Endodermal cell (in vitro differentiated cells): ENCODE measurements at regions not wholly inside any gene's neighbourhood (a gene's known extent, or its start where the extent isn't known, plus 50 kb on each side); places are given as distances from the start of the nearest gene placed in this dataset.

Experiments
- DNase-seq: peaks from one replicate; pipeline ENCODE4 v3.0.0-alpha.2; 2017
- H3K27ac ChIP-seq: 2 replicates; pipeline ENCODE4 v1.5.1; 2013; ENCODE audit warnings: mild to moderate bottlenecking, low read depth, low read length, moderate library complexity
- H3K27me3 ChIP-seq: 2 replicates; pipeline ENCODE4 v1.6.1; 2013; ENCODE audit warnings: mild to moderate bottlenecking, low read length, moderate library complexity; ENCODE audit not compliant: insufficient read depth, control insufficient read depth, poor library complexity, severe bottlenecking
- H3K36me3 ChIP-seq: 2 replicates; pipeline ENCODE4 v1.7.0; 2013; ENCODE audit warnings: mild to moderate bottlenecking, low read length, moderate library complexity; ENCODE audit not compliant: control insufficient read depth, insufficient read depth
- H3K4me1 ChIP-seq: one replicate; pipeline ENCODE4 v1.7.0; 2013; ENCODE audit warnings: low read length; ENCODE audit not compliant: control insufficient read depth, insufficient read depth
- H3K4me3 ChIP-seq: 2 replicates; pipeline ENCODE4 v1.5.1; 2013; ENCODE audit warnings: mild to moderate bottlenecking, low read length, moderate library complexity
- H3K9ac ChIP-seq: 2 replicates; pipeline ENCODE4 v1.6.1; 2013; ENCODE audit warnings: mild to moderate bottlenecking, low read length, moderate library complexity; ENCODE audit not compliant: poor library complexity, severe bottlenecking; ENCODE audit errors: extremely low read depth
- H3K9me3 ChIP-seq: 2 replicates; pipeline ENCODE4 v1.6.1; 2013; ENCODE audit warnings: mild to moderate bottlenecking, low read length, moderate library complexity; ENCODE audit not compliant: control insufficient read depth
- H3K27ac Mint-ChIP-seq: 2 replicates; pipeline ENCODE4 v1.8.0; 2020; ENCODE audit warnings: mixed read lengths
- H3K27me3 Mint-ChIP-seq: 2 replicates; pipeline ENCODE4 v1.8.0; 2021; ENCODE audit warnings: mild to moderate bottlenecking, mixed read lengths; ENCODE audit not compliant: insufficient read depth
- H3K36me3 Mint-ChIP-seq: 2 replicates; pipeline ENCODE4 v1.8.0; 2020; ENCODE audit warnings: low read depth, mixed read lengths
- H3K4me1 Mint-ChIP-seq: 2 replicates; pipeline ENCODE4 v1.8.0; 2020; ENCODE audit warnings: mixed read lengths
- H3K4me3 Mint-ChIP-seq: 2 replicates; pipeline ENCODE4 v1.8.0; 2020; ENCODE audit warnings: mild to moderate bottlenecking, moderate library complexity, mixed read lengths
- H3K9me3 Mint-ChIP-seq: 2 replicates; pipeline ENCODE4 v1.8.0; 2020; ENCODE audit warnings: mild to moderate bottlenecking, mixed read lengths
- CTCF ChIP-seq: fragments of 200-600 bp; sonication (generic); conservative IDR thresholded peaks from 2 replicates; pipeline ENCODE4 v1.5.0; 2021; ENCODE audit warnings: antibody characterized with exemption, mild to moderate bottlenecking
- WGBS, 2 experiments: methylation state at CpG; one replicate each; pipeline versions ENCODE4 v1.1.5 to v1.1.7; 2013; ENCODE audit warnings: missing lambda C conversion rate in 2 of 2, mixed read lengths in 1 of 2; ENCODE audit not compliant: insufficient coverage in 1 of 2, insufficient read length in 1 of 2; 5-methylcytosine and 5-hydroxymethylcytosine counted together

GRCh38 chr3:137324114-137324513, 366.3 kb downstream of the IL20RB start:
- H3K9me3 ChIP-seq = peaks cover 16% of the 10 kb centered on the region
- H3K4me1 ChIP-seq = no peaks in the 10 kb centered on the region
- H3K27me3 Mint-ChIP-seq = peaks cover 3% of the 10 kb centered on the region
- H3K27me3 ChIP-seq = no peaks in the 10 kb centered on the region
- H3K36me3 ChIP-seq = no peaks in the 10 kb centered on the region
- H3K4me1 Mint-ChIP-seq = peaks cover 5% of the 10 kb centered on the region
- H3K27ac ChIP-seq = no peak overlapping the region
- no peak overlapping the region for H3K9ac ChIP-seq
- no peak overlapping the region for H3K27ac Mint-ChIP-seq
- H3K9me3 Mint-ChIP-seq = peaks cover 16% of the 10 kb centered on the region
- no peak overlapping the region for H3K4me3 Mint-ChIP-seq
- no peak for TF ChIP-seq CTCF
- H3K36me3 Mint-ChIP-seq = no peaks in the 10 kb centered on the region
- DNase-seq = no peak
- WGBS, 2 experiments = 100% methylated on average over 1 of the region's 2 CpGs; no CpG with 5 or more reads in 1 of the 2 experiments
- no peak overlapping the region for H3K4me3 ChIP-seq

- H3K27me3 ChIP-seq = no peaks in the 10 kb centered on the region
- no peak overlapping the region for H3K27ac ChIP-seq
- Mint-ChIP-seq H3K27me3 (peaks cover 3% of the 10 kb centered on the region), H3K27ac (no peak overlapping the region), H3K4me1 (peaks cover 8% of the 10 kb centered on the region), H3K4me3 (no peak overlapping the region), H3K9me3 (peaks cover 8% of the 10 kb centered on the region), H3K36me3 (no peaks in the 10 kb centered on the region)
- 94 to 97% methylated on average over 3 of the region's 3 CpGs for WGBS, 2 experiments
- DNase-seq = no peak
- H3K4me3 ChIP-seq = no peak overlapping the region
- no peaks in the 10 kb centered on the region for H3K4me1 ChIP-seq
- H3K36me3 ChIP-seq = no peaks in the 10 kb centered on the region
- H3K9ac ChIP-seq = no peak overlapping the region
- no peak for TF ChIP-seq CTCF
- peaks cover 8% of the 10 kb centered on the region for H3K9me3 ChIP-seq
These were observed 367.4 kb downstream of the IL20RB start for GRCh38 chr3:137325170-137325569.

- H3K9ac ChIP-seq = no peak overlapping the region
- Mint-ChIP-seq H3K4me1 (peaks cover 8% of the 10 kb centered on the region), H3K9me3 (peaks cover 8% of the 10 kb centered on the region), H3K27me3 (peaks cover 9% of the 10 kb centered on the region), H3K36me3 (no peaks in the 10 kb centered on the region), H3K4me3 (no peak overlapping the region), H3K27ac (no peak overlapping the region)
- no peak overlapping the region for H3K27ac ChIP-seq
- H3K4me1 ChIP-seq = no peaks in the 10 kb centered on the region
- DNase-seq = no peak
- WGBS, 2 experiments = 81 to 91% methylated on average over 3 of the region's 3 CpGs
- H3K36me3 ChIP-seq = no peaks in the 10 kb centered on the region
- H3K27me3 ChIP-seq = no peaks in the 10 kb centered on the region
- H3K9me3 ChIP-seq = peaks cover 8% of the 10 kb centered on the region
- H3K4me3 ChIP-seq = no peak overlapping the region
- TF ChIP-seq CTCF = no peak
These were observed 368.2 kb downstream of the IL20RB start for GRCh38 chr3:137325934-137326333.
